ENCODE measurements at regions not wholly inside any gene's neighbourhood (a gene's known extent, or its start where the extent isn't known, plus 50 kb on each side); places are given as distances from the start of the nearest gene placed in this dataset.

GRCh38 chr2:81942876-81943275 lies 1638.3 kb upstream of the LRRTM1 start:
- H3K36me3 ChIP-seq (ENCODE audit: low read depth, low read length): no peaks in the 10 kb centered on the region
- no peak overlapping the region for H2AFZ ChIP-seq (ENCODE audit: low read length)
- intact Hi-C loops (cut with micrococcal nuclease): no loop called here
- H3K4me1 ChIP-seq (ENCODE audit: insufficient read depth, low read length): no peaks in the 10 kb centered on the region
- no peak overlapping the region for H3K4me3 ChIP-seq (ENCODE audit: low read length)
- H3K9me2 ChIP-seq (replicated peaks; ENCODE audit: low read length): no peaks in the 10 kb centered on the region
- no peak for DNase-seq
- no peaks in the 10 kb centered on the region for H3K79me2 ChIP-seq (ENCODE audit: low read length)
- TF ChIP-seq EZH2 (IDR thresholded peaks at IDR 0.05; ENCODE audit: low read length, unreplicated experiment) (no peak), EZH2phosphoT487 (IDR thresholded peaks at IDR 0.05; ENCODE audit: borderline replicate concordance, low read length) (no peak)
- TF ChIP-seq, protein P1, sequence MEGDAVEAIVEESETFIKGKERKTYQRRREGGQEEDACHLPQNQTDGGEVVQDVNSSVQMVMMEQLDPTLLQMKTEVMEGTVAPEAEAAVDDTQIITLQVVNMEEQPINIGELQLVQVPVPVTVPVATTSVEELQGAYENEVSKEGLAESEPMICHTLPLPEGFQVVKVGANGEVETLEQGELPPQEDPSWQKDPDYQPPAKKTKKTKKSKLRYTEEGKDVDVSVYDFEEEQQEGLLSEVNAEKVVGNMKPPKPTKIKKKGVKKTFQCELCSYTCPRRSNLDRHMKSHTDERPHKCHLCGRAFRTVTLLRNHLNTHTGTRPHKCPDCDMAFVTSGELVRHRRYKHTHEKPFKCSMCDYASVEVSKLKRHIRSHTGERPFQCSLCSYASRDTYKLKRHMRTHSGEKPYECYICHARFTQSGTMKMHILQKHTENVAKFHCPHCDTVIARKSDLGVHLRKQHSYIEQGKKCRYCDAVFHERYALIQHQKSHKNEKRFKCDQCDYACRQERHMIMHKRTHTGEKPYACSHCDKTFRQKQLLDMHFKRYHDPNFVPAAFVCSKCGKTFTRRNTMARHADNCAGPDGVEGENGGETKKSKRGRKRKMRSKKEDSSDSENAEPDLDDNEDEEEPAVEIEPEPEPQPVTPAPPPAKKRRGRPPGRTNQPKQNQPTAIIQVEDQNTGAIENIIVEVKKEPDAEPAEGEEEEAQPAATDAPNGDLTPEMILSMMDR (conservative IDR thresholded peaks at IDR 0.05; ENCODE audit: low read depth, low read length): no peak
- no peak overlapping the region for H3K27ac ChIP-seq (ENCODE audit: low read length)
- ATAC-seq: no peak
- ChIA-PET POLR2A (ENCODE audit: unreplicated experiment) (no interaction called here), CTCF (no interaction called here)
- BruUV-seq (replicated peaks): no TSS peak
- no peak overlapping the region for H3K4me2 ChIP-seq (ENCODE audit: low read length)
- H3K9me3 ChIP-seq (ENCODE audit: low read length): no peaks in the 10 kb centered on the region
- H4K20me1 ChIP-seq (ENCODE audit: low read length): no peaks in the 10 kb centered on the region
- no peak overlapping the region for H3K9ac ChIP-seq (ENCODE audit: low read length)
- H3F3A ChIP-seq (ENCODE audit: low read length, unreplicated experiment): no peaks in the 10 kb centered on the region
- H3K27me3 ChIP-seq (ENCODE audit: low read length): no peaks in the 10 kb centered on the region

DNA sequence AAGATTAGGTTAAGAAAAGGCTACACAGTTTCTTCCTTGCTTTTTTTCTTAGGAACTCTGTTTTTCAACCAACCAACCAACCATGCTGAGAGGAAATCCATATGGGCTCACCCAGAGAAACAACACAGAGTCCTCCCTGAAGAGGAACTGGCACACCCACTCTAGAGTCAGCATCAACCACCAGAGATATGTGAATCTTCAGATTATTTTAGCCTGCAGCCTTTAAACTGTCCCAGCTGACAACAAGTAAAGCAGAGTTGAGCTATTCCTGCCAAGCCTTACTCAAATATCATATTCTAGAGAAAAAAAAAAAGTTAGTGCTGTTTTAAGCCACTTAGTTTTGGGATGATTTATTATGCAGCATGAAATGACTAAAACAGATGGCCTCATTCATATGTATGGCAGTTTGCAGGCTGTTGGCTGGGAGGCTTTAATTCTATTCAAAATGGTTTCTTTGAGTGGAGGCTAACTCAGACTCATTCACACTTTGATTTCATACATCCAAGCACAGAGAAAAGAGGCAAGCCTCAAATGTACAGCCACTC lies 1637.7 kb upstream of the LRRTM1 start:
- no peaks in the 10 kb centered on the region for H3K4me1 ChIP-seq (ENCODE audit: insufficient read depth, low read length)
- TF ChIP-seq, protein P1 (conservative IDR thresholded peaks at IDR 0.05; ENCODE audit: low read depth, low read length): no peak
- TF ChIP-seq EZH2phosphoT487 (IDR thresholded peaks at IDR 0.05; ENCODE audit: borderline replicate concordance, low read length) (no peak), EZH2 (IDR thresholded peaks at IDR 0.05; ENCODE audit: low read length, unreplicated experiment) (no peak)
- H2AFZ ChIP-seq (ENCODE audit: low read length): no peak overlapping the region
- no peaks in the 10 kb centered on the region for H3K27me3 ChIP-seq (ENCODE audit: low read length)
- ChIA-PET POLR2A (ENCODE audit: unreplicated experiment) (no interaction called here), CTCF (no interaction called here)
- no TSS peak for BruUV-seq (replicated peaks)
- intact Hi-C loops (cut with micrococcal nuclease): no loop called here
- no peaks in the 10 kb centered on the region for H3F3A ChIP-seq (ENCODE audit: low read length, unreplicated experiment)
- H3K9me3 ChIP-seq (ENCODE audit: low read length): no peaks in the 10 kb centered on the region
- no peak overlapping the region for H3K4me3 ChIP-seq (ENCODE audit: low read length)
- no peaks in the 10 kb centered on the region for H4K20me1 ChIP-seq (ENCODE audit: low read length)
- H3K9me2 ChIP-seq (replicated peaks; ENCODE audit: low read length): no peaks in the 10 kb centered on the region
- H3K79me2 ChIP-seq (ENCODE audit: low read length): no peaks in the 10 kb centered on the region
- H3K36me3 ChIP-seq (ENCODE audit: low read depth, low read length): no peaks in the 10 kb centered on the region
- ATAC-seq: no peak
- H3K27ac ChIP-seq (ENCODE audit: low read length): no peak overlapping the region
- H3K4me2 ChIP-seq (ENCODE audit: low read length): no peak overlapping the region
- no peak for DNase-seq
- H3K9ac ChIP-seq (ENCODE audit: low read length): no peak overlapping the region

DNA sequence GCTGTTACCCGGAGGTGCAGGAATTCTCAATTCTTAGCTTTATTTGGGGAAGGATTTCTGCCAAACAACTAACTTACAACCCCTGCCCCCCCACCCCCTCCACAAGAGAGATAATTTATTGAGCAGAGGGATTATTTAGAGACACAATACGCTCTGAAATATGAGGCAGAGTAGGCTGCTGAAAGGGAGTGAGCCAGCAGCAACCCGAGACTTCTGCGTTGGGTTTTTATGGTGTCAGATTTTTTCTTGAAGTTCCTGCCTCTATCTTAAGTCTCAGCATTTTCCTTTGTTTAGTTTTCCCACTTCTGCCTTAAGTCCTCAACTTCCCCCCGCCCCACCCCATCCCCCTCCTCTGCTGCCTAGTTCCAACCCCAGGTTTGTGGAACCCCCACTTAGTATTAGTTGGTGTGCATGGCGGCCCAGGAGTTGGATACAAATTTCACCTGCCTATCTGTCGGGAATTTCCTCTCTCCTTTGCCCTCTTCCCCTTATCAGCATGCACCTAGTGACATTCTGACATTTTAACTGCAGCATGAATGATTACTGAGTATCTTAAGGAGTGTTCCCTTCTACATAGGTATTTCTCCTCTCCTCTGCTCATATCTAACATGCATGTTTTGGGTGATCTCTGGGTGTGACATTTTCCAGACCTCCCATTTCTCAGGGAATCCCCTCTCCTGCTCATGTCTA lies 1635.9 kb upstream of the LRRTM1 start:
- no peak overlapping the region for H3K27ac ChIP-seq (ENCODE audit: low read length)
- ChIA-PET POLR2A (ENCODE audit: unreplicated experiment) (no interaction called here), CTCF (no interaction called here)
- no peak overlapping the region for H3K9ac ChIP-seq (ENCODE audit: low read length)
- ATAC-seq (no peak), DNase-seq (no peak)
- TF ChIP-seq EZH2phosphoT487 (IDR thresholded peaks at IDR 0.05; ENCODE audit: borderline replicate concordance, low read length): no peak
- TF ChIP-seq, protein P1 (conservative IDR thresholded peaks at IDR 0.05; ENCODE audit: low read depth, low read length): no peak
- no peak for TF ChIP-seq EZH2 (IDR thresholded peaks at IDR 0.05; ENCODE audit: low read length, unreplicated experiment)
- no TSS peak for BruUV-seq (replicated peaks)
- no peaks in the 10 kb centered on the region for H3K36me3 ChIP-seq (ENCODE audit: low read depth, low read length)
- no peak overlapping the region for H3K4me2 ChIP-seq (ENCODE audit: low read length)
- H3K9me3 ChIP-seq (ENCODE audit: low read length): no peaks in the 10 kb centered on the region
- H2AFZ ChIP-seq (ENCODE audit: low read length): no peak overlapping the region
- no peak overlapping the region for H3K4me3 ChIP-seq (ENCODE audit: low read length)
- no peaks in the 10 kb centered on the region for H3K9me2 ChIP-seq (replicated peaks; ENCODE audit: low read length)
- H3K27me3 ChIP-seq (ENCODE audit: low read length): no peaks in the 10 kb centered on the region
- no peaks in the 10 kb centered on the region for H3K4me1 ChIP-seq (ENCODE audit: insufficient read depth, low read length)
- no peaks in the 10 kb centered on the region for H4K20me1 ChIP-seq (ENCODE audit: low read length)
- intact Hi-C loops (cut with micrococcal nuclease): no loop called here
- H3F3A ChIP-seq (ENCODE audit: low read length, unreplicated experiment): no peaks in the 10 kb centered on the region
- H3K79me2 ChIP-seq (ENCODE audit: low read length): no peaks in the 10 kb centered on the region
